ENCODE measurements at regions not wholly inside any gene's neighbourhood (a gene's known extent, or its start where the extent isn't known, plus 50 kb on each side); places are given as distances from the start of the nearest gene placed in this dataset.

GRCh38 chr18:60978338-60978737 is 354.9 kb upstream of the CDH20 start:
- Histone ChIP-seq H3K4me3 (ENCODE audit: low read depth, low read length) (no peak overlapping the region), H3K36me3 (ENCODE audit: insufficient read depth) (no peaks in the 10 kb centered on the region), H3K27ac (ENCODE audit: low read depth) (no peak overlapping the region), H3K4me1 (ENCODE audit: insufficient read depth) (no peaks in the 10 kb centered on the region)
- DNase-seq (ENCODE audit: extremely low spot score), result no peak
- WGBS, result 65% methylated on average over 6 of the region's 6 CpGs

- WGBS, result 82% methylated on average over 2 of the region's 2 CpGs
- H3K27ac ChIP-seq (ENCODE audit: low read depth), result no peak overlapping the region
- H3K4me1 ChIP-seq (ENCODE audit: insufficient read depth), result no peaks in the 10 kb centered on the region
- H3K36me3 ChIP-seq (ENCODE audit: insufficient read depth), result no peaks in the 10 kb centered on the region
- DNase-seq (ENCODE audit: extremely low spot score), result no peak
- no peak overlapping the region for H3K4me3 ChIP-seq (ENCODE audit: low read depth, low read length)
Measured at GRCh38 chr18:60980422-60981005, 352.7 kb upstream of the CDH20 start.

- Histone ChIP-seq H3K4me3 (ENCODE audit: low read depth, low read length) (no peak overlapping the region), H3K36me3 (ENCODE audit: insufficient read depth) (no peaks in the 10 kb centered on the region), H3K27ac (ENCODE audit: low read depth) (no peak overlapping the region), H3K4me1 (ENCODE audit: insufficient read depth) (no peaks in the 10 kb centered on the region)
- no peak for DNase-seq (ENCODE audit: extremely low spot score)
- WGBS, result 53% methylated on average over 3 of the region's 3 CpGs
Measured at GRCh38 chr18:60981682-60982328, 351.4 kb upstream of the CDH20 start.

GRCh38 chr18:60982329-60982695 is 350.9 kb upstream of the CDH20 start:
- Histone ChIP-seq H3K4me3 (ENCODE audit: low read depth, low read length) (no peak overlapping the region), H3K4me1 (ENCODE audit: insufficient read depth) (no peaks in the 10 kb centered on the region), H3K27ac (ENCODE audit: low read depth) (no peak overlapping the region), H3K36me3 (ENCODE audit: insufficient read depth) (no peaks in the 10 kb centered on the region)
- no peak for DNase-seq (ENCODE audit: extremely low spot score)
- WGBS, result 80% methylated on average over 2 of the region's 2 CpGs

- Histone ChIP-seq H3K4me1 (ENCODE audit: insufficient read depth) (no peaks in the 10 kb centered on the region), H3K36me3 (ENCODE audit: insufficient read depth) (no peaks in the 10 kb centered on the region)
Measured at GRCh38 chr18:60982928-60983327, 350.3 kb upstream of the CDH20 start.

GRCh38 chr18:60984510-60984909 is 348.7 kb upstream of the CDH20 start:
- WGBS, result 72% methylated on average over 4 of the region's 4 CpGs
- H3K27ac ChIP-seq (ENCODE audit: low read depth), result no peak overlapping the region
- DNase-seq (ENCODE audit: extremely low spot score), result no peak
- no peaks in the 10 kb centered on the region for H3K36me3 ChIP-seq (ENCODE audit: insufficient read depth)
- no peak overlapping the region for H3K4me3 ChIP-seq (ENCODE audit: low read depth, low read length)
- no peaks in the 10 kb centered on the region for H3K4me1 ChIP-seq (ENCODE audit: insufficient read depth)

More at GRCh38 chr18:60982928-60983327, 350.3 kb upstream of the CDH20 start:
- no peak overlapping the region for H3K4me3 ChIP-seq (ENCODE audit: low read depth, low read length)
- no peak for DNase-seq (ENCODE audit: extremely low spot score)
- H3K27ac ChIP-seq (ENCODE audit: low read depth), result no peak overlapping the region

GRCh38 chr18:60987963-60988362 is 345.3 kb upstream of the CDH20 start:
- Histone ChIP-seq H3K27ac (ENCODE audit: low read depth) (no peak overlapping the region), H3K36me3 (ENCODE audit: insufficient read depth) (no peaks in the 10 kb centered on the region), H3K4me3 (ENCODE audit: low read depth, low read length) (no peak overlapping the region), H3K4me1 (ENCODE audit: insufficient read depth) (no peaks in the 10 kb centered on the region)
- 43% methylated on average over 1 of the region's 1 CpG for WGBS
- DNase-seq (ENCODE audit: extremely low spot score), result no peak

- H3K4me3 ChIP-seq (ENCODE audit: low read depth, low read length), result no peak overlapping the region
- WGBS, result 42% methylated on average over 1 of the region's 1 CpG
- no peak for DNase-seq (ENCODE audit: extremely low spot score)
Measured at GRCh38 chr18:60996326-60996725, 336.9 kb upstream of the CDH20 start.

GRCh38 chr18:60996822-60997221 is 336.4 kb upstream of the CDH20 start:
- DNase-seq (ENCODE audit: extremely low spot score), result no peak
- no peaks in the 10 kb centered on the region for H3K36me3 ChIP-seq (ENCODE audit: insufficient read depth)
- WGBS, result 86% methylated on average over 5 of the region's 5 CpGs
- no peaks in the 10 kb centered on the region for H3K4me1 ChIP-seq (ENCODE audit: insufficient read depth)
- H3K27ac ChIP-seq (ENCODE audit: low read depth), result no peak overlapping the region
- H3K4me3 ChIP-seq (ENCODE audit: low read depth, low read length), result no peak overlapping the region

More at GRCh38 chr18:60996326-60996725, 336.9 kb upstream of the CDH20 start:
- Histone ChIP-seq H3K27ac (ENCODE audit: low read depth) (no peak overlapping the region), H3K36me3 (ENCODE audit: insufficient read depth) (no peaks in the 10 kb centered on the region), H3K4me1 (ENCODE audit: insufficient read depth) (no peaks in the 10 kb centered on the region)

- Histone ChIP-seq H3K4me3 (ENCODE audit: low read depth, low read length) (no peak overlapping the region), H3K4me1 (ENCODE audit: insufficient read depth) (no peaks in the 10 kb centered on the region), H3K36me3 (ENCODE audit: insufficient read depth) (no peaks in the 10 kb centered on the region), H3K27ac (ENCODE audit: low read depth) (no peak overlapping the region)
- WGBS, result 86% methylated on average over 2 of the region's 2 CpGs
- DNase-seq (ENCODE audit: extremely low spot score), result no peak
Measured at GRCh38 chr18:61001138-61001537, 332.1 kb upstream of the CDH20 start.

- DNase-seq (ENCODE audit: extremely low spot score), result no peak
- 85% methylated on average over 4 of the region's 4 CpGs for WGBS
- Histone ChIP-seq H3K4me1 (ENCODE audit: insufficient read depth) (no peaks in the 10 kb centered on the region), H3K36me3 (ENCODE audit: insufficient read depth) (no peaks in the 10 kb centered on the region), H3K4me3 (ENCODE audit: low read depth, low read length) (no peak overlapping the region), H3K27ac (ENCODE audit: low read depth) (no peak overlapping the region)
Measured at GRCh38 chr18:61006687-61007224, 326.5 kb upstream of the CDH20 start.

GRCh38 chr18:61019338-61020301 is 313.6 kb upstream of the CDH20 start:
- H3K4me3 ChIP-seq (ENCODE audit: low read depth, low read length), result no peak overlapping the region
- no peak overlapping the region for H3K27ac ChIP-seq (ENCODE audit: low read depth)
- DNase-seq (ENCODE audit: extremely low spot score), result no peak
- H3K4me1 ChIP-seq (ENCODE audit: insufficient read depth), result no peaks in the 10 kb centered on the region
- no peaks in the 10 kb centered on the region for H3K36me3 ChIP-seq (ENCODE audit: insufficient read depth)
- WGBS, result 48% methylated on average over 3 of the region's 3 CpGs

- WGBS, result 85% methylated on average over 1 of the region's 1 CpG
- H3K36me3 ChIP-seq (ENCODE audit: insufficient read depth), result no peaks in the 10 kb centered on the region
Measured at GRCh38 chr18:61025596-61025995, 307.6 kb upstream of the CDH20 start.

More at GRCh38 chr18:61025596-61025995, 307.6 kb upstream of the CDH20 start:
- H3K4me3 ChIP-seq (ENCODE audit: low read depth, low read length), result no peak overlapping the region
- DNase-seq (ENCODE audit: extremely low spot score), result no peak
- no peaks in the 10 kb centered on the region for H3K4me1 ChIP-seq (ENCODE audit: insufficient read depth)
- no peak overlapping the region for H3K27ac ChIP-seq (ENCODE audit: low read depth)
